Tibial nerve (tissue), 4 donors: ENCODE measurements at regions not wholly inside any gene's neighbourhood (a gene's known extent, or its start where the extent isn't known, plus 50 kb on each side); places are given as distances from the start of the nearest gene placed in this dataset.

Source experiments
- CTCF ChIP-seq, 5 experiments: fragments of 200-600 bp in 3 of 5; fragments of 450-650 bp in 2 of 5; sonication (generic) in 3 of 5; IDR thresholded peaks; one replicate each; pipeline ENCODE4 v1.5.1; 2016 to 2019; ENCODE audit warnings: antibody characterized with exemption in 5 of 5, mild to moderate bottlenecking in 3 of 5, moderate library complexity in 2 of 5
- EP300 ChIP-seq, 2 donors: sonication (generic); formaldehyde crosslinking; IDR thresholded peaks; one replicate each; pipeline ENCODE4 v1.6.1; 2017; ENCODE audit warnings: antibody characterized with exemption in 2 of 2, mild to moderate bottlenecking in 1 of 2
- POLR2A ChIP-seq, 2 donors: fragments of 450-650 bp; IDR thresholded peaks; one replicate each; pipeline ENCODE4 v1.6.1; 2017; ENCODE audit warnings: antibody characterized with exemption in 2 of 2, mild to moderate bottlenecking in 2 of 2, moderate library complexity in 2 of 2

GRCh38 chr5:154595662-154596061, 117.6 kb upstream of the HAND1 start:
- TF ChIP-seq CTCF (IDR thresholded peaks at IDR 0.05) (no peak), EP300 (IDR thresholded peaks at IDR 0.05) (no peak), POLR2A (IDR thresholded peaks at IDR 0.05) (no peak)
